GM12865 (cell line): ENCODE measurements at regions not wholly inside any gene's neighbourhood (a gene's known extent, or its start where the extent isn't known, plus 50 kb on each side); places are given as distances from the start of the nearest gene placed in this dataset.
"Not testable (repeated sequence)": the region's sequence is repeated elsewhere in the genome, so short reads cannot be mapped to it uniquely, and the experiment has no call there.

Source experiments
- DNase-seq: peaks from one replicate; pipeline ENCODE4 v3.0.0; 2010; ENCODE audit warnings: low read depth
- H3K4me3 ChIP-seq: 2 replicates; pipeline ENCODE4 v1.5.1; 2011; ENCODE audit warnings: mild to moderate bottlenecking, low read depth, low read length, control low read depth
- CTCF ChIP-seq: IDR thresholded peaks from 2 replicates; pipeline ENCODE4 v1.5.1; 2011; ENCODE audit warnings: low read length, control low read depth, low read depth, inconsistent platforms; ENCODE audit not compliant: insufficient read depth; ENCODE audit errors: missing control alignments

- DNase-seq, result no peak
- no peak overlapping the region for H3K4me3 ChIP-seq
- TF ChIP-seq CTCF, result no peak
These were observed 2023.9 kb upstream of the CELF4 start for GRCh38 chr18:39589496-39589895.

- H3K4me3 ChIP-seq, result no peak overlapping the region
- TF ChIP-seq CTCF, result no peak
- no peak for DNase-seq
These were observed 2022.0 kb upstream of the CELF4 start for GRCh38 chr18:39587586-39587985.

- no peak overlapping the region for H3K4me3 ChIP-seq
- TF ChIP-seq CTCF, result no peak
- no peak for DNase-seq
These were observed 2021.1 kb upstream of the CELF4 start for GRCh38 chr18:39586741-39587140.

GRCh38 chr18:39574897-39575296 lies 2009.3 kb upstream of the CELF4 start:
- no peak for TF ChIP-seq CTCF
- DNase-seq, result no peak

GRCh38 chr18:39571511-39571910 lies 2005.9 kb upstream of the CELF4 start:
- peak; percentile 16 for TF ChIP-seq CTCF
- no peak overlapping the region for H3K4me3 ChIP-seq
- DNase-seq, result peak; percentile 9

More at GRCh38 chr18:39574897-39575296, 2009.3 kb upstream of the CELF4 start:
- no peak overlapping the region for H3K4me3 ChIP-seq

GRCh38 chr18:39565551-39566230 lies 2000.1 kb upstream of the CELF4 start:
- not testable (repeated sequence) for H3K4me3 ChIP-seq, DNase-seq

GRCh38 chr18:39564716-39565115 lies 1999.1 kb upstream of the CELF4 start:
- no peak for TF ChIP-seq CTCF
- DNase-seq, result no peak
- no peak overlapping the region for H3K4me3 ChIP-seq
